Vagina (tissue), 2 donors: ENCODE measurements at regions not wholly inside any gene's neighbourhood (a gene's known extent, or its start where the extent isn't known, plus 50 kb on each side); places are given as distances from the start of the nearest gene placed in this dataset.

ENCODE experiments used
- POLR2AphosphoS5 ChIP-seq, 2 donors: sonication (generic); formaldehyde crosslinking; IDR thresholded peaks; one replicate each; pipeline ENCODE4 v1.9.0; 2017; ENCODE audit warnings: antibody characterized with exemption in 2 of 2, mild to moderate bottlenecking in 2 of 2, low read depth in 1 of 2; ENCODE audit not compliant: insufficient read depth in 1 of 2
- TF ChIP-seq, protein P1 (sequence below), 3 experiments: fragments of 450-650 bp in 2 of 3; fragments of 200-600 bp in 1 of 3; sonication (generic) in 1 of 3; IDR thresholded peaks; one replicate each; pipeline ENCODE4 v1.5.1; 2017 to 2019; ENCODE audit warnings: antibody characterized with exemption in 3 of 3, mild to moderate bottlenecking in 2 of 3, moderate library complexity in 2 of 3

DNA sequence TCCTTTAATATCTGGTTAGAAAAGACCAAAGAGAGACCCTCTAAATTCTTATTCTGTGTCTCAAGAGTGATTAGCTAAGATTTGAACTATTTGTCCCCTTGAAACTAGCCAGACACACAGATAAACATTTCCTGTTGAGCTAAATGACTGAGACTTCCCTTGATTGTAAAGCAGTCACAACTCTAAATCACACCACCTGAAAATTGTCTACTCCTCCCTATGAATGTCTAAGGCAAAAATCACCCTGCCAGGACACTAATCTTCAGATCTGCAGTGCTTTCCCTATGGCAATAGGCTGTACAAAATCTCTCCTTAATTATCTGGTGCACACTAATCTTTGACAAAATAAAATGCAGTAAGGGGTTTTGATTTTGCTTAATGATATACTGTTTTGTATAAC, 200.5 kb upstream of the GULP1 start:
- TF ChIP-seq, protein P1, sequence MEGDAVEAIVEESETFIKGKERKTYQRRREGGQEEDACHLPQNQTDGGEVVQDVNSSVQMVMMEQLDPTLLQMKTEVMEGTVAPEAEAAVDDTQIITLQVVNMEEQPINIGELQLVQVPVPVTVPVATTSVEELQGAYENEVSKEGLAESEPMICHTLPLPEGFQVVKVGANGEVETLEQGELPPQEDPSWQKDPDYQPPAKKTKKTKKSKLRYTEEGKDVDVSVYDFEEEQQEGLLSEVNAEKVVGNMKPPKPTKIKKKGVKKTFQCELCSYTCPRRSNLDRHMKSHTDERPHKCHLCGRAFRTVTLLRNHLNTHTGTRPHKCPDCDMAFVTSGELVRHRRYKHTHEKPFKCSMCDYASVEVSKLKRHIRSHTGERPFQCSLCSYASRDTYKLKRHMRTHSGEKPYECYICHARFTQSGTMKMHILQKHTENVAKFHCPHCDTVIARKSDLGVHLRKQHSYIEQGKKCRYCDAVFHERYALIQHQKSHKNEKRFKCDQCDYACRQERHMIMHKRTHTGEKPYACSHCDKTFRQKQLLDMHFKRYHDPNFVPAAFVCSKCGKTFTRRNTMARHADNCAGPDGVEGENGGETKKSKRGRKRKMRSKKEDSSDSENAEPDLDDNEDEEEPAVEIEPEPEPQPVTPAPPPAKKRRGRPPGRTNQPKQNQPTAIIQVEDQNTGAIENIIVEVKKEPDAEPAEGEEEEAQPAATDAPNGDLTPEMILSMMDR (IDR thresholded peaks at IDR 0.05), result no peak
- TF ChIP-seq POLR2AphosphoS5 (IDR thresholded peaks at IDR 0.05; ENCODE audit: insufficient read depth in 1 of 2, low read depth in 1 of 2), result no peak
